ENCODE measurements at regions not wholly inside any gene's neighbourhood (a gene's known extent, or its start where the extent isn't known, plus 50 kb on each side); places are given as distances from the start of the nearest gene placed in this dataset.

DNA sequence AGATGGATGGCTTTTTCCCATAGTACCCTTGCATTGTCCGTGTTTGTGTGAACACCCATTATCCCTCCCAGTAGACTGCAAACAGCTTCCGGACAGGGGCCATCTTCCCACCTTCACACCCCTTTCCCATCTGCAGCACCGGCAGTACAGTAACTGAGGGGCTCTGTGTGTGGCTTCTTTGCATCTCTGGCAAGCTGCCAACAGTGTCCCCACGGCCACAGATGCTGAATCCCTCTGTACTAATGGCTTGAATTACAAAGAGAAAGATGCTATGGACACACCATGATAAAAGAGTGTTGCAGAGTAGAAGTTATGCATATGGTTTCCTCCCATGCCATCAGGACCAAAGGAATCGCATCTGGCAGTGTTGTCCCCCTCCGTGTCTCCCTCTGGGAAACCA lies 101.1 kb upstream of the CDYL start:
- H3K4me3 ChIP-seq (ENCODE audit: low read depth, low read length): no peak overlapping the region
- no peak for DNase-seq (ENCODE audit: low read depth)
- TF ChIP-seq MYC (IDR thresholded peaks at IDR 0.05; ENCODE audit: low read depth, low read length) (no peak), POLR2A (IDR thresholded peaks at IDR 0.05; ENCODE audit: extremely low read depth, insufficient read length) (no peak)
- TF ChIP-seq, protein P1, sequence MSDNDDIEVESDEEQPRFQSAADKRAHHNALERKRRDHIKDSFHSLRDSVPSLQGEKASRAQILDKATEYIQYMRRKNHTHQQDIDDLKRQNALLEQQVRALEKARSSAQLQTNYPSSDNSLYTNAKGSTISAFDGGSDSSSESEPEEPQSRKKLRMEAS (IDR thresholded peaks at IDR 0.05; ENCODE audit: low read depth, low read length): no peak
- TF ChIP-seq, protein P2, sequence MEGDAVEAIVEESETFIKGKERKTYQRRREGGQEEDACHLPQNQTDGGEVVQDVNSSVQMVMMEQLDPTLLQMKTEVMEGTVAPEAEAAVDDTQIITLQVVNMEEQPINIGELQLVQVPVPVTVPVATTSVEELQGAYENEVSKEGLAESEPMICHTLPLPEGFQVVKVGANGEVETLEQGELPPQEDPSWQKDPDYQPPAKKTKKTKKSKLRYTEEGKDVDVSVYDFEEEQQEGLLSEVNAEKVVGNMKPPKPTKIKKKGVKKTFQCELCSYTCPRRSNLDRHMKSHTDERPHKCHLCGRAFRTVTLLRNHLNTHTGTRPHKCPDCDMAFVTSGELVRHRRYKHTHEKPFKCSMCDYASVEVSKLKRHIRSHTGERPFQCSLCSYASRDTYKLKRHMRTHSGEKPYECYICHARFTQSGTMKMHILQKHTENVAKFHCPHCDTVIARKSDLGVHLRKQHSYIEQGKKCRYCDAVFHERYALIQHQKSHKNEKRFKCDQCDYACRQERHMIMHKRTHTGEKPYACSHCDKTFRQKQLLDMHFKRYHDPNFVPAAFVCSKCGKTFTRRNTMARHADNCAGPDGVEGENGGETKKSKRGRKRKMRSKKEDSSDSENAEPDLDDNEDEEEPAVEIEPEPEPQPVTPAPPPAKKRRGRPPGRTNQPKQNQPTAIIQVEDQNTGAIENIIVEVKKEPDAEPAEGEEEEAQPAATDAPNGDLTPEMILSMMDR (IDR thresholded peaks at IDR 0.05; ENCODE audit: low read depth, low read length): no peak

DNA sequence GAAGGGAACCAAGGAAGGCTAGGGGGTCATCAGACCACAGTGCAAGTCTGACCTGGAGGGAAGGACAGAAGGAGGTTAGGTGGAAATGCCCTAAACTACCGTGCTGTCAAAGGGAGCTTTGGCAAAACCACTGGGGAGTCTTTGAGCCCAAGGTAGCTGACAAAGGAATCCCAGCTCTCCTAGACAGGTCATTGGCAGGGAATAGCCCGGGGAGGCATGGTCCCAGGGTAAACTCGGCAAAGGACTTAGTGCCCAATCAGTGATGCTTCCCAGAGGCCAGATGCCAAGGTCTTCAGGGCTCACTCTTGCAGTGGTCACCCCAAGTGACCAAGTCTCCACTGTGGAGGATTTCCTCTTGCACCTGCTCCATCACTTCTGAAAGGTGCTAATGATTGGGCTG lies 102.3 kb upstream of the CDYL start:
- TF ChIP-seq POLR2A (IDR thresholded peaks at IDR 0.05; ENCODE audit: extremely low read depth, insufficient read length) (no peak), MYC (IDR thresholded peaks at IDR 0.05; ENCODE audit: low read depth, low read length) (no peak)
- TF ChIP-seq, protein P1 (IDR thresholded peaks at IDR 0.05; ENCODE audit: low read depth, low read length): no peak
- TF ChIP-seq, protein P2 (IDR thresholded peaks at IDR 0.05; ENCODE audit: low read depth, low read length): no peak
- H3K4me3 ChIP-seq (ENCODE audit: low read depth, low read length): no peak overlapping the region
- no peak for DNase-seq (ENCODE audit: low read depth)

DNA sequence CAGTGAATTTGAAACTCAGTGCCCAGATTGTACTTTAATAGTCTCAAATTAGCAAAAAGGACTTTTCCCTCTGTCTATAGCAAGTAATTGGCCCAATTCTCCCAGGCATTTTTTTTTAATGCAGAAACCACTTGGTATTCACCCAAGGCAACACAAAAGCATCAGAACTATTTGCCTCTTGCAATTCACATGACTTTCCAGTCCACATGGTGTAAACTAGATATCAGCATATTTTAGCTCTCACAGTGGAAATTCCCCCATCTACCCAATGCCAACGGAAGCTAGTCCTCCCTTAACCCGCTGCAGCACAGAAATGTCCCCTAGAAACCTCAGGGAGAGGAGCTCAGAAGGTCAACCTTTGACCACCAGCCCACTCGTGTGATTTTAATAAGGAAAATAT lies 103.4 kb upstream of the CDYL start:
- no peak for DNase-seq (ENCODE audit: low read depth)
- no peak overlapping the region for H3K4me3 ChIP-seq (ENCODE audit: low read depth, low read length)
- TF ChIP-seq, protein P1 (IDR thresholded peaks at IDR 0.05; ENCODE audit: low read depth, low read length): no peak
- TF ChIP-seq MYC (IDR thresholded peaks at IDR 0.05; ENCODE audit: low read depth, low read length): no peak

DNA sequence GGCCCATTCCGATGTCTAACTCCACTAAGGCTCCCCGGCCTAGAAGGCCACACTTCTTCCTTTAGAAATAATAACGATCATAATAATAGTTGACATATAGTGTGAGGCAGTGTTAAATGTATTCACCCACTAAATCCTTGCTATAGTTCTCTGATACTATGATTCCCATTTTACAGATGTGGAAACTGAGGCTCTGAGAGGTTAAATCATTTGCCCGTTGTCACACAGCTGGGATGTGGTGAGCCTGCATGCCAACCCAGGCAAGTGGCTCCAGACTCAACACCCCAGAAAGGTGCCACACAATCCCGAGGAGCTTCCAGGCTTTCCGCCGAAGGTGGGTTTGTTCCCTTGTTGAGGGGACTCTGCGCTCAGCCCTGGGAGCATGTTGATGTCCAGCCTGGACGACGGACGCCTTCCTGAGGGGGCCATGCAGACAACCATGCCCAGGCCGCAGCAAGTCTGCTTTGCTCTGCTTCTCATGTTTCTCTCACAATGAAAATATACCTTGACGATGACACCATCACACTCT lies 104.6 kb upstream of the CDYL start:
- TF ChIP-seq, protein P2 (IDR thresholded peaks at IDR 0.05; ENCODE audit: low read depth, low read length): no peak
- TF ChIP-seq, protein P1 (IDR thresholded peaks at IDR 0.05; ENCODE audit: low read depth, low read length): no peak
- TF ChIP-seq POLR2A (IDR thresholded peaks at IDR 0.05; ENCODE audit: extremely low read depth, insufficient read length): no peak
- TF ChIP-seq MYC (IDR thresholded peaks at IDR 0.05; ENCODE audit: low read depth, low read length): no peak
- no peak overlapping the region for H3K4me3 ChIP-seq (ENCODE audit: low read depth, low read length)
- DNase-seq (ENCODE audit: low read depth): no peak

DNA sequence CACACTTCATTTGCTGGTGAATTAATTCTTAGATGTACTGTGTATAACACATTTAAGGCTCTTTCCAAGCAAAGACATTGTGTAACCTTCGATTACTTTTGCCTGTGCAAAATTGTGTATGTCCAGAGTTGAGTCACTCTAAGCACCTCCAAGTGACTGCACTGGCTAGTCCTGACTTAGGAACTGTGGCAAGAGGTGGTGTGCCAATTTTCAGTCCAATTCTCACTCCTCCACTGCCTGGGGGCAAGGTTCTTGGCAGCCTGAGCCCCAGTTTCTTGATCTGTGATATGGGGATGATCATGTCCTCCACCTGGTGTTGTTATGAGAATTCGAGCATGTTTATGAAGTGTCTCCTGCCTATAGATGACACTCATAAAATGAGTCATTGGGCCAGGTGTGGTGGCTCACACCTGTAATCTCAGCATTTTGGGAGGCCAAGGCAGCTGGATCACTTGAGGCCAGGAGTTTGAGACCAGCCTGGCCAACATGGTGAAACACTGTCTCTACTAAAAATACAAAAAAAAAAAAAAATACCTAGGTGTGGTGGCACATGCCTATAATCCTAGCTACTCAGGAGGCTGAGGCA lies 105.3 kb upstream of the CDYL start:
- no peak for DNase-seq (ENCODE audit: low read depth)
- TF ChIP-seq, protein P1 (IDR thresholded peaks at IDR 0.05; ENCODE audit: low read depth, low read length): no peak
- no peak for TF ChIP-seq POLR2A (IDR thresholded peaks at IDR 0.05; ENCODE audit: extremely low read depth, insufficient read length)
- TF ChIP-seq MYC (IDR thresholded peaks at IDR 0.05; ENCODE audit: low read depth, low read length): no peak
- TF ChIP-seq, protein P2 (IDR thresholded peaks at IDR 0.05; ENCODE audit: low read depth, low read length): no peak
- no peak overlapping the region for H3K4me3 ChIP-seq (ENCODE audit: low read depth, low read length)

DNA sequence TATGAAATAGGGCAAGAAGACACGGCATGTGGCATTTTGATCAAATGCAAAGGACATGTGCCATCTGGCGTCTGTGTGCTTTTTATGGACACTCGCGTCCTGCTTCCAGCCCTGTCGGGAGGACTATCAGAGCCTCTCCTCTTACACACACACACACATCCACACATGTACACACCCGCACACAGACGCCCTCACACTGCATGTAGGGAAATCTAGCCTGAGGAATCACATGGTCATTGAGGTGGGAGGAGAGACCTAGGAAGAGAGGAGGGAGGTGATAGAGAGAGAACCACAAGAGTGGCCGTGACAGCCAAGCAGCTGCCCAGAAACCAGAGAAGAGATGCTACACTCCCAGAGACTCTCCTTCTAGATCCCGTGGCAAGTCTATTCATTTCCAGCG lies 105.9 kb upstream of the CDYL start:
- DNase-seq (ENCODE audit: low read depth): no peak
- H3K4me3 ChIP-seq (ENCODE audit: low read depth, low read length): no peak overlapping the region
- TF ChIP-seq, protein P1 (IDR thresholded peaks at IDR 0.05; ENCODE audit: low read depth, low read length): no peak
